ENCODE measurements at regions not wholly inside any gene's neighbourhood (a gene's known extent, or its start where the extent isn't known, plus 50 kb on each side); places are given as distances from the start of the nearest gene placed in this dataset.

DNA sequence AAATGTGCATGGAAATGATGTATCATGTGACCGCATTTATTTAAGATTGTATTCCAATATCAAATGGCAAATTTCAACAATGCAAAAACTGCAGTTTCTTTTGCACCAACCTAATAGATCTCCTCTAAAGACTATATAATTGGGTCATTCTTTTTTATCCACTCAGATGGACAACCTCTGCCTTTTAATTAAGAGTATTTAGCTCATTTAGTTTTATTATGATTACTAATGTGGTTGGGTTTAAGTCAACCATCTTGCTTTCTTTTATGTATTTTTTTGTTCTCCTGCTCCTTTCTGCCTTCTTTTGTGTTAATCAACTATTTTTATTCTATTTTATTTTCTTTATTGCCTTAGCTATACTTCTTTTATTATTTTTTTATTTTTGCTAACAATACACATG lies 468.5 kb upstream of the MKI67 start:
- TF ChIP-seq POLR2A (IDR thresholded peaks at IDR 0.05) (no peak), EP300 (IDR thresholded peaks at IDR 0.05) (no peak)
- TF ChIP-seq, protein P1, sequence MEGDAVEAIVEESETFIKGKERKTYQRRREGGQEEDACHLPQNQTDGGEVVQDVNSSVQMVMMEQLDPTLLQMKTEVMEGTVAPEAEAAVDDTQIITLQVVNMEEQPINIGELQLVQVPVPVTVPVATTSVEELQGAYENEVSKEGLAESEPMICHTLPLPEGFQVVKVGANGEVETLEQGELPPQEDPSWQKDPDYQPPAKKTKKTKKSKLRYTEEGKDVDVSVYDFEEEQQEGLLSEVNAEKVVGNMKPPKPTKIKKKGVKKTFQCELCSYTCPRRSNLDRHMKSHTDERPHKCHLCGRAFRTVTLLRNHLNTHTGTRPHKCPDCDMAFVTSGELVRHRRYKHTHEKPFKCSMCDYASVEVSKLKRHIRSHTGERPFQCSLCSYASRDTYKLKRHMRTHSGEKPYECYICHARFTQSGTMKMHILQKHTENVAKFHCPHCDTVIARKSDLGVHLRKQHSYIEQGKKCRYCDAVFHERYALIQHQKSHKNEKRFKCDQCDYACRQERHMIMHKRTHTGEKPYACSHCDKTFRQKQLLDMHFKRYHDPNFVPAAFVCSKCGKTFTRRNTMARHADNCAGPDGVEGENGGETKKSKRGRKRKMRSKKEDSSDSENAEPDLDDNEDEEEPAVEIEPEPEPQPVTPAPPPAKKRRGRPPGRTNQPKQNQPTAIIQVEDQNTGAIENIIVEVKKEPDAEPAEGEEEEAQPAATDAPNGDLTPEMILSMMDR (IDR thresholded peaks at IDR 0.05) = no peak

Data from ovary (tissue), 3 donors.